22Rv1 (cell line): ENCODE measurements at regions not wholly inside any gene's neighbourhood (a gene's known extent, or its start where the extent isn't known, plus 50 kb on each side); places are given as distances from the start of the nearest gene placed in this dataset.

Experiments
- ZFX ChIP-seq: fragments of 450-650 bp; IDR thresholded peaks from 2 replicates; pipeline ENCODE4 v1.6.1; 2017; ENCODE audit warnings: antibody characterized with exemption, borderline replicate concordance
- TF ChIP-seq, protein P1 (sequence below): fragments of 450-650 bp; IDR thresholded peaks from 2 replicates; pipeline ENCODE4 v1.5.1; 2017; ENCODE audit warnings: mild to moderate bottlenecking

DNA sequence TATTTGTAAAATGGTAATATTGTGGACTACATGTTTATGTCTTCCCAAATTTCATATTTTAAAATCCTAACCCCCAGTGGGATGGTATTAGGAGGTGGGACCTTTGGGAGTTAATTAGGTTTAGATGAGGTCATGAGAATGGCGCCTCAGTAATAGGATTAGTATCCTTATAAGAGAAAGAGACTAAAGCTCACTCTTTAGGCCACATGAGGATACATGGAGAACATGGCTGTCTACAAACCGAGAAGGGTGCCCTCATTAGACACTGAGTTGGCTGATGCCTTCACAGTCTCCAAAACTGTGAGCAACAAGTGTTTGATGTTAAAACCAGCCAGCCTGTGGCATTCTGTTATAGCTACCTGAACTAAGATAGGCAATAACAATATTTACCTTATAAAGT lies 58.3 kb upstream of the OTOGL start:
- TF ChIP-seq, protein P1, sequence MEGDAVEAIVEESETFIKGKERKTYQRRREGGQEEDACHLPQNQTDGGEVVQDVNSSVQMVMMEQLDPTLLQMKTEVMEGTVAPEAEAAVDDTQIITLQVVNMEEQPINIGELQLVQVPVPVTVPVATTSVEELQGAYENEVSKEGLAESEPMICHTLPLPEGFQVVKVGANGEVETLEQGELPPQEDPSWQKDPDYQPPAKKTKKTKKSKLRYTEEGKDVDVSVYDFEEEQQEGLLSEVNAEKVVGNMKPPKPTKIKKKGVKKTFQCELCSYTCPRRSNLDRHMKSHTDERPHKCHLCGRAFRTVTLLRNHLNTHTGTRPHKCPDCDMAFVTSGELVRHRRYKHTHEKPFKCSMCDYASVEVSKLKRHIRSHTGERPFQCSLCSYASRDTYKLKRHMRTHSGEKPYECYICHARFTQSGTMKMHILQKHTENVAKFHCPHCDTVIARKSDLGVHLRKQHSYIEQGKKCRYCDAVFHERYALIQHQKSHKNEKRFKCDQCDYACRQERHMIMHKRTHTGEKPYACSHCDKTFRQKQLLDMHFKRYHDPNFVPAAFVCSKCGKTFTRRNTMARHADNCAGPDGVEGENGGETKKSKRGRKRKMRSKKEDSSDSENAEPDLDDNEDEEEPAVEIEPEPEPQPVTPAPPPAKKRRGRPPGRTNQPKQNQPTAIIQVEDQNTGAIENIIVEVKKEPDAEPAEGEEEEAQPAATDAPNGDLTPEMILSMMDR: no peak
- no peak for TF ChIP-seq ZFX
